Fibroblast of pulmonary artery (primary cell): ENCODE measurements at regions not wholly inside any gene's neighbourhood (a gene's known extent, or its start where the extent isn't known, plus 50 kb on each side); places are given as distances from the start of the nearest gene placed in this dataset.
"Not testable (repeated sequence)": the region's sequence is repeated elsewhere in the genome, so short reads cannot be mapped to it uniquely, and the experiment has no call there.

Experiments used
- DNase-seq: peaks from one replicate; pipeline ENCODE4 v3.0.0-alpha.2; 2010; ENCODE audit warnings: low read depth
- H3K4me3 ChIP-seq: replicated peaks from 2 replicates; pipeline ENCODE4 v1.5.1; 2011; ENCODE audit warnings: low read depth, mild to moderate bottlenecking, control low read depth, low read length, moderate library complexity
- CTCF ChIP-seq: IDR thresholded peaks from 2 replicates; pipeline ENCODE4 v1.5.1; 2011; ENCODE audit warnings: mild to moderate bottlenecking, control low read depth, low read length, inconsistent platforms; ENCODE audit errors: missing control alignments

- H3K4me3 ChIP-seq: no peak overlapping the region
- DNase-seq: no peak
- no peak for TF ChIP-seq CTCF
Observed at GRCh38 chr10:33966946-33967345, 632.5 kb upstream of the NRP1 start.

GRCh38 chr10:33965795-33966581, 631.5 kb upstream of the NRP1 start:
- DNase-seq: no peak
- no peak for TF ChIP-seq CTCF
- no peak overlapping the region for H3K4me3 ChIP-seq

- DNase-seq: no peak
- TF ChIP-seq CTCF: no peak
- no peak overlapping the region for H3K4me3 ChIP-seq
Observed at GRCh38 chr10:33963729-33964128, 629.3 kb upstream of the NRP1 start.

GRCh38 chr10:33956322-33956721, 621.9 kb upstream of the NRP1 start:
- H3K4me3 ChIP-seq, DNase-seq: not testable (repeated sequence)

GRCh38 chr10:33955676-33956075, 621.2 kb upstream of the NRP1 start:
- peak; percentile 44 for DNase-seq
- TF ChIP-seq CTCF: no peak
- H3K4me3 ChIP-seq: no peak overlapping the region

- TF ChIP-seq CTCF: no peak
- DNase-seq: peak; percentile 62
- no peak overlapping the region for H3K4me3 ChIP-seq
Observed at GRCh38 chr10:33952692-33953360, 618.4 kb upstream of the NRP1 start.

- no peak for TF ChIP-seq CTCF
- no peak overlapping the region for H3K4me3 ChIP-seq
- no peak for DNase-seq
Observed at GRCh38 chr10:33950206-33950605, 615.7 kb upstream of the NRP1 start.
